Neural cell (in vitro differentiated cells): ENCODE measurements at regions not wholly inside any gene's neighbourhood (a gene's known extent, or its start where the extent isn't known, plus 50 kb on each side); places are given as distances from the start of the nearest gene placed in this dataset.

Experiments
- CTCF ChIP-seq: fragments of 450-650 bp; IDR thresholded peaks from 2 replicates; pipeline ENCODE4 v1.5.1; 2014; ENCODE audit warnings: antibody characterized with exemption, mild to moderate bottlenecking, moderate library complexity; ENCODE audit not compliant: poor library complexity, severe bottlenecking
- TAF1 ChIP-seq: IDR thresholded peaks from 2 replicates; pipeline ENCODE4 v1.6.1; 2012; ENCODE audit warnings: low read depth

DNA sequence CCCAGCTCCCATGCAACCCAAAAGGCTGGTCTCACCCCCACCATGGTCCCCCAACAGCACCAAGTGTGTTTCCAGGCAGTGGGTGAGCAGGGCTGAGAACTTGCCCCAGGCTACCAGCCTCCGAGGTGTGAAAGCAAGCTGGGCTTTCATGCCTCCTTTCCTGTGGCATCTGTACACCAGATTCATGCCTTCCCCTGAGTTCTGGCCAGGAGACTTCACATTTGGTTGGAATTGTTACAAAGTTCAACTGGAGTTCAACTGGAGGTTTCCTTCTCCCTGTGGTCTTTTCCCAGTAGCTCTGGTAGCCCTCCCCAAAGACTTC lies 77.6 kb upstream of the RAB40AL start:
- TF ChIP-seq CTCF (no peak), TAF1 (no peak)
